ENCODE measurements at regions not wholly inside any gene's neighbourhood (a gene's known extent, or its start where the extent isn't known, plus 50 kb on each side); places are given as distances from the start of the nearest gene placed in this dataset.

- H3K4me1 ChIP-seq (ENCODE audit: low read depth), result no peaks in the 10 kb centered on the region
- intact Hi-C loops (cut with DNase I, micrococcal nuclease), result no loop called here
- TF ChIP-seq CTCF (IDR thresholded peaks at IDR 0.05), result no peak
These were observed 365.0 kb downstream of the MIAT start for GRCh38 chr22:27022274-27022895.

DNA sequence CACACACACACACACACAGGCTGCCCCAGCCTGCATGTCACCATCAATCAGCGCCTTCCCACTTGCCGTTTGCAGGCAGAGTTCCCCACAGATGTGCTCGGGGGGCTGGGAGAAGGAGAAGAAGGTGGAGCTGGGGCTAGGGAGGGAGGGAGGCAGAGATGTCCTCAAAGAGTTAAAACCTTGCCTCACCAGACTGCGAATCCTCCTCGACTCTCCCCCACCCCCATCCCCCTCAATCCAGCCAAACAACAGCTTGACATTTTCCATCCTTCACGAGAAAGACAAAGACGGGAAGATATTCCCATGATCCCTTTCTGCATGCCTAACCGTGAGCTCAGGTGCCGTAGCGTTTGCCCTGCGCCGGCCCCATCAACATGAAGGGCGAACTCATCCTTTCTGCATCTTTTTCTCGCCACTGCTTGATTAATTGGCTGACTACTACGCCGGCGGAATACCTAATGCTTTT, 365.5 kb downstream of the MIAT start:
- Histone ChIP-seq H3K9me3 (no peaks in the 10 kb centered on the region), H3K4me3 (no peak overlapping the region), H3K4me1 (ENCODE audit: low read depth) (no peaks in the 10 kb centered on the region), H3K36me3 (ENCODE audit: low read depth) (no peaks in the 10 kb centered on the region)
- no peak for TF ChIP-seq CTCF (IDR thresholded peaks at IDR 0.05)
- ATAC-seq (no peak), DNase-seq (no peak)
- intact Hi-C loops (cut with DNase I, micrococcal nuclease), result no loop called here

More at GRCh38 chr22:27022274-27022895, 365.0 kb downstream of the MIAT start:
- H3K36me3 ChIP-seq (ENCODE audit: low read depth), result no peaks in the 10 kb centered on the region
- H3K4me3 ChIP-seq, result no peak overlapping the region
- DNase-seq (no peak), ATAC-seq (no peak)
- no peaks in the 10 kb centered on the region for H3K9me3 ChIP-seq

GRCh38 chr22:27023591-27023990, 366.2 kb downstream of the MIAT start:
- Histone ChIP-seq H3K36me3 (ENCODE audit: low read depth) (no peaks in the 10 kb centered on the region), H3K4me1 (ENCODE audit: low read depth) (no peaks in the 10 kb centered on the region), H3K4me3 (no peak overlapping the region), H3K9me3 (no peaks in the 10 kb centered on the region)
- ATAC-seq (no peak), DNase-seq (no peak)
- intact Hi-C loops (cut with DNase I, micrococcal nuclease), result no loop called here
- TF ChIP-seq CTCF (IDR thresholded peaks at IDR 0.05), result no peak

- ATAC-seq (no peak), DNase-seq (no peak)
- intact Hi-C loops (cut with DNase I, micrococcal nuclease), result no loop called here
- no peak overlapping the region for H3K4me3 ChIP-seq
- TF ChIP-seq CTCF (IDR thresholded peaks at IDR 0.05), result no peak
- H3K4me1 ChIP-seq (ENCODE audit: low read depth), result no peaks in the 10 kb centered on the region
- H3K36me3 ChIP-seq (ENCODE audit: low read depth), result no peaks in the 10 kb centered on the region
- no peaks in the 10 kb centered on the region for H3K9me3 ChIP-seq
These were observed 367.6 kb downstream of the MIAT start for GRCh38 chr22:27024982-27025381.

GRCh38 chr22:27028093-27028492, 370.7 kb downstream of the MIAT start:
- ATAC-seq (no peak), DNase-seq (no peak)
- TF ChIP-seq CTCF (IDR thresholded peaks at IDR 0.05), result no peak
- H3K36me3 ChIP-seq (ENCODE audit: low read depth), result no peaks in the 10 kb centered on the region
- H3K9me3 ChIP-seq, result no peaks in the 10 kb centered on the region
- no peaks in the 10 kb centered on the region for H3K4me1 ChIP-seq (ENCODE audit: low read depth)
- intact Hi-C loops (cut with DNase I, micrococcal nuclease), result no loop called here
- no peak overlapping the region for H3K4me3 ChIP-seq
